ENCODE measurements at regions not wholly inside any gene's neighbourhood (a gene's known extent, or its start where the extent isn't known, plus 50 kb on each side); places are given as distances from the start of the nearest gene placed in this dataset.

DNA sequence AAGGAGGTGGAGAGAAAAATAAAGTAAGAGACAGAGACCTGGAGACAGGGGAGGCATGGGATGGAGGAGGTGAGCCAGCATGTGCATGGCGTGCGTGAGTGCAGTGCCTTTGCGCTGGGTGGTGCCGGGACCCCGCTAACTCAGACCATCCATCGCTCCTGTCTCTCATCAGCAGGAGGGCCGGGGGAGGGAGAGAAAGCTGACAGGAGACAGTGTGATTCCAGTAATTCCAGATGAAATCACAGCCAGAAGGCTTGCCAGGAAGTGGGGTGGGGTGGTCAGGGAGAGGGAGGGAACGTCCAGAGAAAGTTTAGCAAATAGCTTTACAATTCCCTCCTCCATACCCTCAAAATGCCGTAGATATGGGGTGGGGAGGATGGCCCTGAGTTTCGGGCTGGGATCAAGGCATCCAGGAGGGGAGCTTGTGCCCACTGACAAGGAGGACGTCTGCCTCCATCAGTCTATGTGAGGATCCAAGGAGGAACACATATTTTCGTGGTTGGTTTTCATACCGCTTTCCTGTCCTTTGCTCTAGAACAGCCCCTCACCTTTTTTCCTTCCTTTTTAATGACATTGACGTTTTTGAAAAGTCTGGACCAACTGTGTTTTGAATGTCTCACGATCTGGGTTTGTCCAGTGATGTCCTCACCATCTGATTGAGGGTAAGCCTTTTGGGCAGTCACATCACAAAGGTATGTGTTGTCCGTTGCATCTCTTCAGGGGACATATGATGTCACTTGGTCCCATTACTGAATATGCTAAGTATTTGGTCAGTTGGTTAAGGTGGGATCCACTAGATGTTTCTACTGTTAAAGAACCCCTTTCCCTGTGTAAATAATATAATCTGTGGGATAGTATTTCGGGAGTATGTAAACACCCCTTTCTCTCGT lies 567.3 kb downstream of the MIAT start:
- no peak for TF ChIP-seq POLR2AphosphoS5 (IDR thresholded peaks at IDR 0.05; ENCODE audit: low read depth, low read length)
- TF ChIP-seq FOXP2 (optimal IDR thresholded peaks at IDR 0.05; ENCODE audit: borderline replicate concordance, extremely low read depth, extremely low read length, insufficient read depth) = peak; percentile 77

GRCh38 chr22:27226666-27227065 lies 569.3 kb downstream of the MIAT start:
- TF ChIP-seq POLR2AphosphoS5 (IDR thresholded peaks at IDR 0.05; ENCODE audit: low read depth, low read length) = no peak
- TF ChIP-seq TAF1 (IDR thresholded peaks at IDR 0.05; ENCODE audit: borderline replicate concordance, insufficient read depth, low read length) = no peak
- TF ChIP-seq, protein P1, sequence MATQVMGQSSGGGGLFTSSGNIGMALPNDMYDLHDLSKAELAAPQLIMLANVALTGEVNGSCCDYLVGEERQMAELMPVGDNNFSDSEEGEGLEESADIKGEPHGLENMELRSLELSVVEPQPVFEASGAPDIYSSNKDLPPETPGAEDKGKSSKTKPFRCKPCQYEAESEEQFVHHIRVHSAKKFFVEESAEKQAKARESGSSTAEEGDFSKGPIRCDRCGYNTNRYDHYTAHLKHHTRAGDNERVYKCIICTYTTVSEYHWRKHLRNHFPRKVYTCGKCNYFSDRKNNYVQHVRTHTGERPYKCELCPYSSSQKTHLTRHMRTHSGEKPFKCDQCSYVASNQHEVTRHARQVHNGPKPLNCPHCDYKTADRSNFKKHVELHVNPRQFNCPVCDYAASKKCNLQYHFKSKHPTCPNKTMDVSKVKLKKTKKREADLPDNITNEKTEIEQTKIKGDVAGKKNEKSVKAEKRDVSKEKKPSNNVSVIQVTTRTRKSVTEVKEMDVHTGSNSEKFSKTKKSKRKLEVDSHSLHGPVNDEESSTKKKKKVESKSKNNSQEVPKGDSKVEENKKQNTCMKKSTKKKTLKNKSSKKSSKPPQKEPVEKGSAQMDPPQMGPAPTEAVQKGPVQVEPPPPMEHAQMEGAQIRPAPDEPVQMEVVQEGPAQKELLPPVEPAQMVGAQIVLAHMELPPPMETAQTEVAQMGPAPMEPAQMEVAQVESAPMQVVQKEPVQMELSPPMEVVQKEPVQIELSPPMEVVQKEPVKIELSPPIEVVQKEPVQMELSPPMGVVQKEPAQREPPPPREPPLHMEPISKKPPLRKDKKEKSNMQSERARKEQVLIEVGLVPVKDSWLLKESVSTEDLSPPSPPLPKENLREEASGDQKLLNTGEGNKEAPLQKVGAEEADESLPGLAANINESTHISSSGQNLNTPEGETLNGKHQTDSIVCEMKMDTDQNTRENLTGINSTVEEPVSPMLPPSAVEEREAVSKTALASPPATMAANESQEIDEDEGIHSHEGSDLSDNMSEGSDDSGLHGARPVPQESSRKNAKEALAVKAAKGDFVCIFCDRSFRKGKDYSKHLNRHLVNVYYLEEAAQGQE (IDR thresholded peaks at IDR 0.05; ENCODE audit: insufficient read depth in 1 of 2, low read depth in 2 of 2, low read length in 2 of 2) = no peak
- TF ChIP-seq SIN3A (IDR thresholded peaks at IDR 0.05; ENCODE audit: borderline replicate concordance, insufficient read depth, low read length) = no peak
- TF ChIP-seq FOXP2 (optimal IDR thresholded peaks at IDR 0.05; ENCODE audit: borderline replicate concordance, extremely low read depth, extremely low read length, insufficient read depth) = no peak

DNA sequence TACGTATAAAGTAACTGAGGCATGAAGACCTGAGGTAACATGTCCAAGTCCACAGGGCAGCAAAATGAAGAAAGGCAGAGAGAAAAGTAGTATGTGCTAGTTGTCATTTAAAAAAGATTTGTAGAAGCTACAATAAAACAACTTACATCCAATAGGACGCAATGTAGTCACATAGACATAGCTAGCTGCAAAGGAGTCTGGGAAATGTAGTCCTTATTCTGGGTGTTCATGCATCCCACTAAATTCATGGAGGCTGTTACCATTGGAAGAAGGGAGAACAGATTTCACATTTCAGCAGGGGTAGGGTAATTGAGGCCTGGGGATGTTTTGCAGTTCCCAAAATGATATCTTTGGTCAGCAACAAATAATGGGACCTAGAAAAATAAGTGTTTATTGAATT lies 571.4 kb downstream of the MIAT start:
- TF ChIP-seq POLR2AphosphoS5 (IDR thresholded peaks at IDR 0.05; ENCODE audit: low read depth, low read length) (no peak), FOXP2 (optimal IDR thresholded peaks at IDR 0.05; ENCODE audit: borderline replicate concordance, extremely low read depth, extremely low read length, insufficient read depth) (no peak), TAF1 (IDR thresholded peaks at IDR 0.05; ENCODE audit: borderline replicate concordance, insufficient read depth, low read length) (no peak), SIN3A (IDR thresholded peaks at IDR 0.05; ENCODE audit: borderline replicate concordance, insufficient read depth, low read length) (no peak)
- TF ChIP-seq, protein P1 (IDR thresholded peaks at IDR 0.05; ENCODE audit: insufficient read depth in 1 of 2, low read depth in 2 of 2, low read length in 2 of 2) = no peak

DNA sequence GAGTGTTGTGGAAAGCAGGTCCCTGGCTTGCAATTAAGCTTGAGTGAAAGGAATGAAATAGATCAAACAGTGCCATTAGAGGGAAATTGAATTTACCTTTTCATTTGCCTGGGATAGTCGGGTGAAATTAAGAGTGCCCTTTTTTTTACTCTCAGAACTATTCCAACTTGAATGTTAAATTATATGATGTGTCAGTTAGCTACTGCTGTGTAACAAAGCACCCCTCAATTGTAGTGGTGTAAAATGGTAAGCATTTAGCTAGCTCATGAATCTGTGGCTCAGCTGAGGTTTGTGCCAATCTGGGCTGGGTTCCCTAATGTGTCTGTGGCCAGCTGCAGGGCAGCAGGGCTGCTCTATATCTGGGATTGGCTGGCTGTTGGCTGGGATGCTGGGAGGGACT lies 571.4 kb downstream of the MN1 start:
- TF ChIP-seq FOXP2 (optimal IDR thresholded peaks at IDR 0.05; ENCODE audit: borderline replicate concordance, extremely low read depth, extremely low read length, insufficient read depth) (no peak), SIN3A (IDR thresholded peaks at IDR 0.05; ENCODE audit: borderline replicate concordance, insufficient read depth, low read length) (no peak), TAF1 (IDR thresholded peaks at IDR 0.05; ENCODE audit: borderline replicate concordance, insufficient read depth, low read length) (no peak), POLR2AphosphoS5 (IDR thresholded peaks at IDR 0.05; ENCODE audit: low read depth, low read length) (no peak)
- TF ChIP-seq, protein P1 (IDR thresholded peaks at IDR 0.05; ENCODE audit: insufficient read depth in 1 of 2, low read depth in 2 of 2, low read length in 2 of 2) = no peak

DNA sequence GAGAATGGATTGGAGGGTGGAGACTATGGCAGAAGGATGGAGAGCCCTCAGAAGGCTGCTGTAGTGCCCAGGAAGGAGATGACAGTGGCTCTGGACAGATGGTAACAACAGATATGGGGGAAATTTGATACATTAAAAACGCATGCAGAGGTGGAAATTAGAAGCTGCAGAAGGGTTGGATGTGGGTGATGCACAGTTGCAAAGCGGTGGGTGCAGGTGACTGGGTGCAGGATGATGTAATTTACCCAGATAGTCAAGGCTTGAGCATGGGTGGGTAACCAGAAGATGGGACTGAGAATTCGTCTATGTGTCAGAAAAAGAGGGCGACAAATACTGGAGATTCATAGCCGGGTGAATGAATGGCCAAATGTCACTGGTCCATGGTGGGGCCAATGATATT lies 570.3 kb downstream of the MN1 start:
- TF ChIP-seq FOXP2 (optimal IDR thresholded peaks at IDR 0.05; ENCODE audit: borderline replicate concordance, extremely low read depth, extremely low read length, insufficient read depth) = no peak
- TF ChIP-seq SIN3A (IDR thresholded peaks at IDR 0.05; ENCODE audit: borderline replicate concordance, insufficient read depth, low read length) = no peak
- TF ChIP-seq, protein P1 (IDR thresholded peaks at IDR 0.05; ENCODE audit: insufficient read depth in 1 of 2, low read depth in 2 of 2, low read length in 2 of 2) = no peak
- TF ChIP-seq TAF1 (IDR thresholded peaks at IDR 0.05; ENCODE audit: borderline replicate concordance, insufficient read depth, low read length) = no peak
- no peak for TF ChIP-seq POLR2AphosphoS5 (IDR thresholded peaks at IDR 0.05; ENCODE audit: low read depth, low read length)

Measured in PFSK-1 (cell line).